ENCODE measurements at regions not wholly inside any gene's neighbourhood (a gene's known extent, or its start where the extent isn't known, plus 50 kb on each side); places are given as distances from the start of the nearest gene placed in this dataset. TPM values are rescaled to one million over a fixed set of nuclear protein-coding genes. Genes with fewer than 3 reads are reported as not detected.

DNA sequence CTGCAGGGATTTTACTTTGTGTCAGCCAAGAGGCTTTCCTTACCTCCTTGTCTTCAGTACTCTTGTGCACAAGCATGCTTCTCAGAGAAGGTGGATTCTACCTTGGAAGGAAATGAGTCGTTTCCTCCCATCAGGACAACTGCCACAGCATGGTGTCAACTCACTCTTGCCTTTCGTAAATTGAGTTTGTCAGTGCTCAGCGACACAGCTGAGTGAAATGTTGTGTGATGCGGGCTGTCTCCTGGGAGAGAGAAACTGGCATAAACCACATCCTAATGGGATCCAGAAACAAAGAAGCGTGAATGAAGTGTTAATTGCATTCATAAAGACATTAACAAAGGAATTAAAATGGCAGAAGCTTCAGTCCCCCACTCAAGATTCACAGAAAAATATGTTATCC lies 51.5 kb upstream of the SLC22A15 start:
- H3K4me3 ChIP-seq (replicated peaks in 1 of 3) = no peak overlapping the region
- 56 to 59% methylated on average over 5 of the region's 5 CpGs for WGBS, 2 donors
- no peaks in the 10 kb centered on the region for H3K27me3 ChIP-seq
- DNase-seq = no peak
- H3K4me1 ChIP-seq = no peaks in the 10 kb centered on the region
- no peak overlapping the region for H3K27ac ChIP-seq
- no peaks in the 10 kb centered on the region for H3K36me3 ChIP-seq
- TF ChIP-seq POLR2A (IDR thresholded peaks at IDR 0.05) (no peak), CTCF (IDR thresholded peaks at IDR 0.05) (no peak)
- H3K9me3 ChIP-seq = no peaks in the 10 kb centered on the region
- intact Hi-C loops (cut with DNase I) = no loop called here

DNA sequence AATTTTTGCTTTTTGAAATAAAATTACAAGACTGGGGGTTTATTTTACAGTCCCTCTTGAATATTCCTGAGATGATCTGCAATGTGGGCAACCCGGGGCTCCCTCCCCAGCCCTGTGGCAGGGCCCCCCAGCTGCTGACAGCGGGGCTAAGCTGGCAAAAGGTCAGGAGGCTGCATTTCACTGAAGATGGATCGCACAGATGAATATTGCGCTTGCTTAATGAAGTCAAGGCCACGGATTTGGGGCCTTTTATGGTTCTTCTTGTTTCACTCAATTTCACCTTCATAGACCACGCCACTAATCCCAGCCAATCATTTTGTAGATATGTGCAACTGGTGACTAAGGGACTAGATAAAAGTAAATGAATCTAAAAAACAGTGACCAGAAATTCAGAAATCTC lies 50.8 kb upstream of the SLC22A15 start:
- DNase-seq = no peak
- 68 to 74% methylated on average over 6 of the region's 6 CpGs for WGBS, 2 donors
- Histone ChIP-seq H3K27ac (no peak overlapping the region), H3K4me1 (no peaks in the 10 kb centered on the region), H3K9me3 (no peaks in the 10 kb centered on the region), H3K27me3 (no peaks in the 10 kb centered on the region), H3K36me3 (no peaks in the 10 kb centered on the region), H3K4me3 (replicated peaks in 1 of 3) (no peak overlapping the region)
- TF ChIP-seq POLR2A (IDR thresholded peaks at IDR 0.05) (no peak), CTCF (IDR thresholded peaks at IDR 0.05) (no peak)
- intact Hi-C loops (cut with DNase I) = no loop called here

Small RNA genes in the stretch of these regions (small RNA-seq; reads per million reads assigned to genes)
- gene AL357137.1 = not detected
